Panc1 (cell line): ENCODE measurements at regions not wholly inside any gene's neighbourhood (a gene's known extent, or its start where the extent isn't known, plus 50 kb on each side); places are given as distances from the start of the nearest gene placed in this dataset.

ENCODE experiments used
- ATAC-seq: fragments of 200-7000 bp; cut with Tn5 transposase; 2 replicates; pipeline ENCODE4 v1.9.1; 2020; ENCODE audit warnings: mild to moderate bottlenecking, moderate library complexity
- BruUV-seq: library from RNA; stranded (reverse); fragments of 400-500 nt; replicated peaks from 2 replicates; lab custom pipeline; 2021; lab: Mats Ljungman, UMichigan
- CTCF ChIA-PET: fragments of 300-600 bp; sonication (Branson Sonifier 250); formaldehyde crosslinking; loops from one replicate; lab custom pipeline; 2022; ENCODE audit warnings: antibody characterized with exemption; lab: Charles Lee
- POLR2A ChIA-PET: fragments of 300-600 bp; sonication (Branson Sonifier 250); formaldehyde crosslinking; loops from one replicate; lab custom pipeline; 2022; ENCODE audit warnings: antibody characterized with exemption; lab: Charles Lee
- DNase-seq: peaks from one replicate; pipeline ENCODE4 v3.0.0-alpha.2; 2010; ENCODE audit warnings: low read depth, low spot score
- H3K27ac ChIP-seq: 2 replicates; pipeline ENCODE4 v1.5.1; 2011; ENCODE audit warnings: mild to moderate bottlenecking, low read length, inconsistent platforms
- H3K27me3 ChIP-seq: fragments of 200-500 bp; sonication (Bioruptor generic); 2 replicates; pipeline ENCODE4 v1.6.0; 2014; ENCODE audit warnings: low read length, inconsistent platforms; ENCODE audit not compliant: control insufficient read depth, insufficient read depth
- H3K36me3 ChIP-seq: fragments of 200-500 bp; sonication (Bioruptor generic); 2 replicates; pipeline ENCODE4 v1.5.1; 2014; ENCODE audit warnings: inconsistent platforms, mild to moderate bottlenecking, low read length, moderate library complexity; ENCODE audit not compliant: control insufficient read depth, insufficient read depth
- H3K4me1 ChIP-seq: 2 replicates; pipeline ENCODE4 v1.5.1; 2011; ENCODE audit warnings: inconsistent platforms, mild to moderate bottlenecking, low read length, moderate library complexity; ENCODE audit not compliant: control insufficient read depth, insufficient read depth
- H3K4me3 ChIP-seq, 2 experiments: 2 replicates each; pipeline ENCODE4 v1.5.1; 2011 to 2012; ENCODE audit warnings: low read depth in 2 of 2, low read length in 2 of 2, mild to moderate bottlenecking in 2 of 2, inconsistent platforms in 1 of 2, moderate library complexity in 1 of 2
- H3K9me3 ChIP-seq: fragments of 200-500 bp; sonication (Bioruptor generic); 2 replicates; pipeline ENCODE4 v1.5.1; 2014; ENCODE audit warnings: low read depth, mild to moderate bottlenecking, inconsistent platforms, low read length, moderate library complexity; ENCODE audit not compliant: control insufficient read depth, insufficient read depth
- POLR2AphosphoS5 ChIP-seq: IDR thresholded peaks from 2 replicates; pipeline ENCODE4 v1.6.1; 2012; ENCODE audit warnings: mild to moderate bottlenecking, low read depth, low read length, moderate library complexity
- SIN3A ChIP-seq: IDR thresholded peaks from 2 replicates; pipeline ENCODE4 v1.6.1; 2012; ENCODE audit warnings: low read depth, mild to moderate bottlenecking, low read length, moderate library complexity, borderline replicate concordance; ENCODE audit not compliant: insufficient read depth
- TCF7L2 ChIP-seq: IDR thresholded peaks from 2 replicates; pipeline ENCODE4 v1.6.1; 2011; ENCODE audit warnings: mild to moderate bottlenecking, low read depth, low read length, inconsistent platforms
- in situ Hi-C: cut with HindIII; loops from 2 replicates; pipeline ENCODE4 v1.10.0; 2016; ENCODE audit warnings: low sequenced_read_pairs, low pct_unique_long_range_greater_than_20kb
- intact Hi-C: fragments of 100-400 bp; cut with micrococcal nuclease; formaldehyde crosslinking; loops from one replicate; pipeline ENCODE4 v1.10.0; 2022; ENCODE audit not compliant: unreplicated experiment
- TF ChIP-seq, protein P1 (sequence below), 2 experiments: IDR thresholded peaks; 2 replicates each; pipeline ENCODE4 v1.6.1; 2011 to 2012; ENCODE audit warnings: low read depth in 2 of 2, control low read depth in 1 of 2, low read length in 1 of 2, mild to moderate bottlenecking in 1 of 2, moderate library complexity in 1 of 2; ENCODE audit not compliant: insufficient read depth in 1 of 2
- TF ChIP-seq, protein P2 (sequence below): fragments of 450-650 bp; IDR thresholded peaks from 2 replicates; pipeline ENCODE4 v1.5.1; 2017; ENCODE audit warnings: mild to moderate bottlenecking

DNA sequence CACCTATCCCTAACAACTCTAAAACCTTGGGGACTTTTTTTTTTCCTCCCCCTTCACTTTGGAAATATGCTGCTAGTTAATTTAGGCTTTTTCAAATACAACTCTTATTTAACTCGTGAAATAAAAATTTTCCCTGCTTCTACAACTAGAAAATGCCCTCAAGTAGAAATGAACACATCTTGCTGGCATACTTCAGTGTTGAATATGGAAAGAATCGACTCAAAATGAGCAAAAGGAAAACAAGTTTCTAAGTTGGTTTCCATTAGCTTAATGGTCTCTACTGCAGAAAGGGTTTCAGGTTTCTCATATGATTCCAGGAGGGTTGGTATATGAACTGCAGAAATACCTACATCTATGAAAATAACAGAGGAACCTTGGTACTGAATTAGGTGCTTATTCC lies 118.3 kb upstream of the TMTC1 start:
- no peaks in the 10 kb centered on the region for H3K36me3 ChIP-seq
- H3K27ac ChIP-seq, result no peak overlapping the region
- TF ChIP-seq TCF7L2 (no peak), SIN3A (no peak), POLR2AphosphoS5 (no peak)
- TF ChIP-seq, protein P1, sequence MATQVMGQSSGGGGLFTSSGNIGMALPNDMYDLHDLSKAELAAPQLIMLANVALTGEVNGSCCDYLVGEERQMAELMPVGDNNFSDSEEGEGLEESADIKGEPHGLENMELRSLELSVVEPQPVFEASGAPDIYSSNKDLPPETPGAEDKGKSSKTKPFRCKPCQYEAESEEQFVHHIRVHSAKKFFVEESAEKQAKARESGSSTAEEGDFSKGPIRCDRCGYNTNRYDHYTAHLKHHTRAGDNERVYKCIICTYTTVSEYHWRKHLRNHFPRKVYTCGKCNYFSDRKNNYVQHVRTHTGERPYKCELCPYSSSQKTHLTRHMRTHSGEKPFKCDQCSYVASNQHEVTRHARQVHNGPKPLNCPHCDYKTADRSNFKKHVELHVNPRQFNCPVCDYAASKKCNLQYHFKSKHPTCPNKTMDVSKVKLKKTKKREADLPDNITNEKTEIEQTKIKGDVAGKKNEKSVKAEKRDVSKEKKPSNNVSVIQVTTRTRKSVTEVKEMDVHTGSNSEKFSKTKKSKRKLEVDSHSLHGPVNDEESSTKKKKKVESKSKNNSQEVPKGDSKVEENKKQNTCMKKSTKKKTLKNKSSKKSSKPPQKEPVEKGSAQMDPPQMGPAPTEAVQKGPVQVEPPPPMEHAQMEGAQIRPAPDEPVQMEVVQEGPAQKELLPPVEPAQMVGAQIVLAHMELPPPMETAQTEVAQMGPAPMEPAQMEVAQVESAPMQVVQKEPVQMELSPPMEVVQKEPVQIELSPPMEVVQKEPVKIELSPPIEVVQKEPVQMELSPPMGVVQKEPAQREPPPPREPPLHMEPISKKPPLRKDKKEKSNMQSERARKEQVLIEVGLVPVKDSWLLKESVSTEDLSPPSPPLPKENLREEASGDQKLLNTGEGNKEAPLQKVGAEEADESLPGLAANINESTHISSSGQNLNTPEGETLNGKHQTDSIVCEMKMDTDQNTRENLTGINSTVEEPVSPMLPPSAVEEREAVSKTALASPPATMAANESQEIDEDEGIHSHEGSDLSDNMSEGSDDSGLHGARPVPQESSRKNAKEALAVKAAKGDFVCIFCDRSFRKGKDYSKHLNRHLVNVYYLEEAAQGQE (IDR thresholded peaks at IDR 0.05; ENCODE audit: insufficient read depth in 1 of 2, low read depth in 2 of 2, low read length in 1 of 2), result no peak
- TF ChIP-seq, protein P2, sequence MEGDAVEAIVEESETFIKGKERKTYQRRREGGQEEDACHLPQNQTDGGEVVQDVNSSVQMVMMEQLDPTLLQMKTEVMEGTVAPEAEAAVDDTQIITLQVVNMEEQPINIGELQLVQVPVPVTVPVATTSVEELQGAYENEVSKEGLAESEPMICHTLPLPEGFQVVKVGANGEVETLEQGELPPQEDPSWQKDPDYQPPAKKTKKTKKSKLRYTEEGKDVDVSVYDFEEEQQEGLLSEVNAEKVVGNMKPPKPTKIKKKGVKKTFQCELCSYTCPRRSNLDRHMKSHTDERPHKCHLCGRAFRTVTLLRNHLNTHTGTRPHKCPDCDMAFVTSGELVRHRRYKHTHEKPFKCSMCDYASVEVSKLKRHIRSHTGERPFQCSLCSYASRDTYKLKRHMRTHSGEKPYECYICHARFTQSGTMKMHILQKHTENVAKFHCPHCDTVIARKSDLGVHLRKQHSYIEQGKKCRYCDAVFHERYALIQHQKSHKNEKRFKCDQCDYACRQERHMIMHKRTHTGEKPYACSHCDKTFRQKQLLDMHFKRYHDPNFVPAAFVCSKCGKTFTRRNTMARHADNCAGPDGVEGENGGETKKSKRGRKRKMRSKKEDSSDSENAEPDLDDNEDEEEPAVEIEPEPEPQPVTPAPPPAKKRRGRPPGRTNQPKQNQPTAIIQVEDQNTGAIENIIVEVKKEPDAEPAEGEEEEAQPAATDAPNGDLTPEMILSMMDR, result no peak
- no peak overlapping the region for H3K4me3 ChIP-seq
- intact Hi-C loops, result no loop called here
- no peaks in the 10 kb centered on the region for H3K27me3 ChIP-seq
- CTCF ChIA-PET, result no interaction called here
- DNase-seq, result no peak
- in situ Hi-C loops, result no loop called here
- no TSS peak for BruUV-seq
- POLR2A ChIA-PET, result no interaction called here
- no peak for ATAC-seq
- H3K4me1 ChIP-seq, result no peaks in the 10 kb centered on the region
- H3K9me3 ChIP-seq, result no peaks in the 10 kb centered on the region

DNA sequence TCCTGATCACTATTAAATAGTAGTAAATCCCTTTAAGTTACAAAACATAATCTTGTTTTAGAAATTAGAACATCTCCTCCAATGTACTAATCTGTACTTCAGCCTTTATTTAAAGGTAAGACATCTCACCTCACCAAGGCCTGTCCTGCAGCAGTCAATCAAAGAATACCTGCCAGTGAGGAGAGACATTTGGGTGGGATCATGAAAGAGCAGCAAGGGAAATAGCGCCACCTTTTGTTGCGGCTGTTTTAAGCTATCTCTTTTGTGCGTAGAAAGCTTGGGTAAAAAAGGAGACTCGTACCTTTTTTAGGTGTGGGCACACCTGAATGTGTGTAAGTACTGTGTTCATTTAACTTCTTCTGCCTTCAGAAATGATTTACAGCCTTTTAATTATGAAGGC lies 117.8 kb upstream of the TMTC1 start:
- no peaks in the 10 kb centered on the region for H3K9me3 ChIP-seq
- DNase-seq (no peak), ATAC-seq (no peak)
- H3K36me3 ChIP-seq, result no peaks in the 10 kb centered on the region
- H3K27ac ChIP-seq, result no peak overlapping the region
- in situ Hi-C loops, result no loop called here
- no peak overlapping the region for H3K4me3 ChIP-seq
- no peaks in the 10 kb centered on the region for H3K4me1 ChIP-seq
- TF ChIP-seq POLR2AphosphoS5 (no peak), TCF7L2 (no peak)
- TF ChIP-seq, protein P2, result peak; percentile 29; the same call in 1 of the 2 replicates
- TF ChIP-seq, protein P1 (IDR thresholded peaks at IDR 0.05; ENCODE audit: insufficient read depth in 1 of 2, low read depth in 2 of 2, low read length in 1 of 2), result no peak
- no TSS peak for BruUV-seq
- ChIA-PET CTCF (no interaction called here), POLR2A (no interaction called here)
- intact Hi-C loops, result no loop called here
- H3K27me3 ChIP-seq, result no peaks in the 10 kb centered on the region
